HG03175 (cell line): ENCODE measurements at regions not wholly inside any gene's neighbourhood (a gene's known extent, or its start where the extent isn't known, plus 50 kb on each side); places are given as distances from the start of the nearest gene placed in this dataset.

Experiments used
- ATAC-seq: cut with Tn5 transposase; IDR thresholded peaks from one replicate; pipeline ENCODE4 v1.9.1; 2021; ENCODE audit warnings: mild to moderate bottlenecking, moderate library complexity; ENCODE audit not compliant: unreplicated experiment

DNA sequence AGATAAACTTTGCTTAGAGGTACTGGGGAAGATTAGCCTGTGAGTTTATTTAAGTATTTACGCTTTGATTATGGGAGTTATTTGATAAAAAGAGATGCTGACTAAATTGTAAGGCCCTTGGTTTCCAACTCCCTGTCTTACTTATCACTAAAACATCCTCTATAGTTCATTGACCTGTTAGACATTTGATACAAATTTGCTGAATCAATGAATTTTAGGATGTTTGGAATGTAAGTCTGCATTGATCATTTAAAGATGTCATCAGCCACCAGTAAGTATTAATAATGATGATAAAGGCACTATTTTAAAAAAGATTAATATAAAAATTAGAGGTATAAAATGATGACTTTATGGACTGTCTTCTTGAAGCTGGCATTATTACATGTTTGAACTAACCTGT, 340.6 kb downstream of the SPRY1 start:
- no peak for ATAC-seq

DNA sequence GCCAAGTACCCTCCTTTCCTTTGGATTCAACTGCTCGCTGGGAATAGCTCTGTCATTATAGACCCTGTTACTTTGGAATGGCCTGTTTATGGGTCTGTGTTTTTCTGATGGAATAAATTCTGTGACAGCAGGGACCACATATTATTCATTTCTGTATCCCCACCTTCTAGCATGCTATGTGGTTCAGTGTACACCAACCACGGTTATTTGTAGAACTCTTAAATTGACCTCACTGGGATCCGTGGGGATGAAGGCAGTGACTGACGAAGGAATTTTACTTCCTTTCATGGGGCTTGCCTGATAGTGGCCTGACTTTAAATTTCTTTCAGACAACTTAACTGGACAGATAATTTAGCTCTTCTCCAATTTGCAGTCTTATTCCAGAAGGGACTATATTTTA, 343.2 kb downstream of the SPRY1 start:
- ATAC-seq: no peak

DNA sequence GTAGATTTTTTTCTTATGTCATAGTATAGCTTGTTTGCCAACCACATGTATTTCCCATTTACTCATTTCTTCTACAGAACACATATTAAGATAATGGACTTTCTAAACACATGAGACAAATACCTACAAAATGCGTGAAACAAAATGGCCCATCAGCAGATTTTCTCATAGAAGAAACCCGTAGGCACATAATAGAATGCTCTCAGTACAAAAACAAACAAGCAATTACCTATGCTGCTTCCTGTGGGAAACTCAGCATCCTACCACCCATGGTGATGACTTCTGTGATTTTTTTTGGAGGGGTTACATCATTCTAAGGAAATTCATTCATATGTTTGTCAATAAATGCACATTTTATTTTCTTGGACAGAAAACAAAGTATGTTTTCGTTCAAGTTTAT, 343.6 kb downstream of the SPRY1 start:
- ATAC-seq: no peak

DNA sequence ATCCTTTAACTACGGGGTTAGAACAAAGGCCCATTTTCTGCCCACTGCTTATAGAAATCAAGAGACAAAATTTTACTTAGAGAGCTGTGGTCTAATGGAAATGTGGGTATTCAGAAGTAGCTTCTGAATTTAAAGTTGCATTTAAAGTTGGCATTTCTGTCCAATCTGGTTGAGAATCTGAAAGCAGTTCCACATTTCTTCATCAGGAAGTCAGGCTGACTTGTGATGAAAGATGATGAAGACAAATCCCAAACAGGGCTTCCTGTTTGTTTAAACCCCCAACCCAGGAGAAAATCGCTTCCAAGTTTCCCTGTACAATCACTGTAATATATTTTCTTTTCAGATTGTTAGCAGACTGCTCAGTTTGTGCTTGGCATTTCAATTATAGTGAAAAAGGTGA, 345.3 kb downstream of the SPRY1 start:
- no peak for ATAC-seq

DNA sequence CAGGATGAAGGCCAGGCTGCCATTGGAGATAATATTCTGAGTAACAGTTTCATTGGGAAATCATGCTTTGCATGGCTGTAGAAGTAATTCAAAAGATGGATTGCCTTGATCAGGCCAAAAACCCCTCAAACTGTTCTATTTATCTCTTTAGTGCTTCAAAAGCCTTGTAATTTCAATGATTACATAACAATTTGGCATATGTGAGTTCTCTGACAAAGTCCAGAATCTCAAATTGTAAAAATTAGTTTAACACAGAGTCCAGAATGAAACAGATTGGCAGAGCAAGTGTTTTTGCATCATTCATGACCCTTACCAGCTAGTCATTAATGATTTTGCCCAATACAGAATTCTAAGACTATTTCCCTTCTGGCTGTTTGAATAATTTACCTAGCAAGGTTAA, 347.3 kb downstream of the SPRY1 start:
- ATAC-seq: no peak

DNA sequence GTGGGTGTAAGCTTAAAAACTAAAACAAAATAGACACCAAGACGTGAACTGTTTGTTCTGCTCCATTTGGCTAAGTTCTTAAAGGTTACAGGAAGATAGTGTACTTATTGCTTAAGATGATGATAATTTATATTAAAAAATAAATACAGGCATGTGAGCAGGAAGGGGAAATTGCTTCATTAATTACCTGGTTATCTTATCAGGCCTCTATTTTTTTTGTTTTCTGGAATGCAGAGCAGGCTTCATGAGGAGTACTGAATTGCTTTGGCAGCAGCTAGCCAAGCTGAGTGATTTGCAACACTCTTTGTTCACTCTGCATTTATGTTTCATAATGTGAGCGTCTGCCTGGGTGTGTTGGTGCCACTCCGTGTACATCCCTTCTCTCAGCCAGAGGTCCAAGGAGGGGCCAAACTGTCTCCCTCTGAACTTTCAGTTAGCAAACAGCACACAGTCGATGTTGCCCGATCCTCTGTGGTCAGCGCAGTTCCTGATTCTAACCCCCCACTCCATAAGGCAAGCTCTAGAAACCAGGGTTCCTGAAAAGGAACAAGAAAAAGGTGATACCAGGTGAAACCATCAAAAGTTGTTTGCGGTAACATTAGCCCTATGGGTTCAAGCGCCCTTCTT, 348.2 kb downstream of the SPRY1 start:
- no peak for ATAC-seq

DNA sequence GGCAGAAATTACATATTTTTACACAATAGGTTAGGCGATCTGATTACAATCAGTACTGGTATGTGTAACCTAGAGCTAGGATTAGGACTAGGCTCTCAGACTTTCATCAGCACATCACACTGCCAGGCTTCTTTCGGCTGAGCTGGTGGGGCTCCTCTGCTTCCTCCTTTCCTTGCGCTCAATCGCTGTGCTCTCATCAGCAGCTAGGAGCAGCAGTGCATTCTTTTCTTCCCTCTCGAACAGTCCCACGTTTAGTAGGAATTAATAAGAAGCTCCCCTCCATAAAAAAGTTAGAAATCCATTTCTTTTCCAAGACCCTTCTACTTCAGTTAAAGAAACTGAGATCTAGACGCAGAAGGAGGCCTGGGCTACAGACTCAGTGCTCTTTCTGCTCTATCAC, 350.4 kb downstream of the SPRY1 start:
- ATAC-seq: no peak

DNA sequence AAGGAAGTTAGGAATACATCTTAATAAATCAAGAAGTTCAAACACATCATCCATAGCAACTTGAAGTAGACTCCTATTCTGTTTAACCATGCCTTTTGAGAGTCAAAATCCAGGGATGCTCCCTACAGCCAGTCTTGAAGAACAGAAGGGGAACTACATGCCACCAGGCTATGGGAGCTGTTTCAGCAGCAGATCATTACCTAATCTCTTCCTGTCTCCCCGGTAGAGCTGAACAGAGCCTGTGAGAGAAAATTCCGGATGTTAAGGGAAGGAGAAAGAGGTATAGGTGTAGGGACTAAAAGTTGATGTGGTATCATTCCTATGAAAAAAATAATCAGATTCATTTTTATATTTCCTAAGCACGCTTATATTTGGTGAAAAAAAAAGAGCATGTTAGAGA, 352.2 kb downstream of the SPRY1 start:
- no peak for ATAC-seq

DNA sequence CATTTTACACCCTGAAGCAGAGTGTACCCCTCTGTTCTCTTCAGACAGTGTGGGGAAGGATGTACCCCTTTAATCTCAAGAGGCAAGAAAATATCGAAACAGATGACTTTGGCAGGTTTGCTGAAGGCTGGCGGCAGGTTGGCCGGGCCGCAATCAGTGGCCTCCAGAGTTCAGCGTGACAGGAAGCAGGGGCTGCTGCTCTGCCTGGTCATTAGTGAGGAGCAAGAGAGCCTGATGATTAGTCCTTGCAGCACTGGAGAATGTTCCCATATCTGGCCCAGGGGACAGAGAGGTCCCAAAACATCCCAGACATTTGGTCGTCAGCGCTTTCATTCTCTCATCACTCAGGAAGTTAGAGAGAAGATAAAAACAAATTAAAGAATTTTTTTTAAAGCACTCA, 352.8 kb downstream of the SPRY1 start:
- ATAC-seq: no peak

DNA sequence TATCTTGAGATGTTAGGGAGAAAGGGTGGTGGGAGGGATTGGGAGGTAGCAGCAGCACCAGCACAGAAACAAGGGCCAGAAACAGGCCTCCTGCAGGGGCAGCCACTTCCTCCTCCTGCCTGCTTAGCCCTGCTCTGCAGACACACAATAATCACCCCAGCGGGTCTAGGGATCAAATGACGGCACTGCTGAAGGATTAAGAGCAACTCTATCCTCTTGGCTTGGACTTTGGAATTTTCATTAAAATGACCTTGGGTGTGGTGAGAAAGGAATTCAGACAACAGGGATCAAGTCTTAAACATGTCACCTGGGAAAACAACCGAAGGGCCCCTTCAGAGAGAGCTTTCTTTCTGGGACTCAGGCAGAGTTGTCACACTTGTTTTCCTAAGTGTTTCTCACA, 353.4 kb downstream of the SPRY1 start:
- no peak for ATAC-seq

DNA sequence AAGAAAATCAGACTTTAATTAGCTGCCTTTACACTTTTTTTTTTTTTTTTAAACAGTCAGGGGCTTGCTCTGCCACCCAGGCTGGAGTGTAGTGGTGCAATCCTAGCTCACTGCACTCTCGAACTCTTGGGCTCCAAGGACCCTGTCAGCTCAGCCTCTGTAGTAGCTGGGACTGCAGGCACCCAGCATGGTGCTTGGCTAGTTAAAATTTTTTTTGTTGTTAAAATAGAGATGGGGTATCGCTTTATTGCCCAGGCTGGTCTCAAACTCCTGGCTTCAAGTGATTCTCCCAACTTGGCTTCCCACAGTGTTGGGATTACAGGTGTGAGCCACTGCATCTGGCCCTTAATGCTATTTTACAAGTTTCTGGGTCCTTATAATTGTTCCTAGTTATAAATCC, 359.1 kb downstream of the SPRY1 start:
- ATAC-seq: no peak

DNA sequence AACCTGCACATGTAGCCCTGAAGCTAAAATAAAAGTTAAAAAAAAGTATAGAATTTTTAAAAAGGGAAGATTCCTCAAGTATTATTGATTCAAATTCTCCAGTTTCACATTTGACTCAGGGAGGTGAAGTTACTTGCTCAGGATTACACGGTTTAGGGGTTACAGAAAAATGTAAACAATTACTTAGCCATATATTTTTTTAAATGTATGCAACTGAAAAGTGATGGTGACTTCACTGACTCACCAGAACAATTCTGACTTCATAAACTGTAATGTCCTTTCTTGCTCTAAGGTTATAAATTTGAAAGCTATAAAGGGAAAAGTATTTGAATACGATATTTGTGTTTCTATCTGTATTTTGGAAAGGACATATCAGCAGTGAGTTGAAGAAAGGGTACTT, 371.2 kb downstream of the SPRY1 start:
- no peak for ATAC-seq

DNA sequence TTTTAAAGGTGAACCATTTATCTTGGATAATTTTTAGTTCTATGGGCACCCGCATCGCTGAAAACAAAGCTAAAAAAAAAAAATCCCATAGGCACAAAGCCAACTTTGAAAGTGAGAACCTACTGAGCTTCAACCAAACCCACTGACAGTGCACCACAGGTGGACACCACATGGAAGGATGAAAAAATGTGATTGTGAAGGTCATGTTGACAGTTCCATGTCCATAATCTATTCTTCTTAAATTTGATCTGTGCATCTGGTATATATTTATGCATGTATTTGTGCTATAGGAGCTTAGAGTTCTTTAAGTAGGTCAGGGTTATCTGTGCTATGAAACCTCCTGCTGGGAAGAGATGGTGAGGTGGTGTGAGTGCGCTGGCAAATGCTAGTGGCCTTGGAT, 374.3 kb downstream of the SPRY1 start:
- ATAC-seq: no peak

DNA sequence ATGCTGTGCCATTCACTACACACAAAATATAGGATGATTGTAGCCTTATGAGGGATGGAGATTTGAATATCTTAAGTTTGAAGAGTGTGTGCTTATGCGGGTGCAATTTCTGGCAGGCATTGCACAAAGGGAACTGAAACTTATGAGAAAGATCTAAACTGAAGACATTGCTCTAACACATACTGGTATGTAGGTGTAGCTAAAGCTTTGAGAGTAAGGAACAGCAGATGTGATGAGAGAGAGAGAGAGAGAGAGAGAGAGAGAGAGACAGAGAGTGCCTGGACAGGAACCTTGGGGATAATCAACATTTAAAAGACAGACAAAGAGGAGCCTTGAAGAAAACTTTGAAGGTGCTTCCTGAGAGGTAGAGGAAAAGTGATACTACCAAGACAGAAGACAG, 379.7 kb downstream of the SPRY1 start:
- peak; percentile 99 for ATAC-seq

DNA sequence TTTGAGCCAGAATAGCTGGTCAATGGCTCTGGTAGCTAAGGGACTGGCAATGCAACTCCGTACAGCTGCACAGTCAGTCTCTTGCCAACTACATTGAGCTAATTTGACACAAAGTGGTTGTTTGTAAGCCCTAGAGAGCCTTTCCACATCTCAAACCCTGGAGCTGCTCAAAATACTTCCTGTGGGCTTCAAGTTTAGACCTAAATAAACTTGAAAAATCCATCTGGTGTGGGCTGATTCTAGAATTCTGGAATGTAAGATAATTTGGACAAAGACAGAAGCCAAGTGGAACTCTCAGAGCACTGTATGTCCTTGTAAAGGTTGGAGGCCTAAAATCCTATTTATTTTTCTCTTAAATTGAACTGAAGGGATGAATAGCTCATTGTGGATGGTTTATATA, 380.8 kb downstream of the SPRY1 start:
- ATAC-seq: no peak

DNA sequence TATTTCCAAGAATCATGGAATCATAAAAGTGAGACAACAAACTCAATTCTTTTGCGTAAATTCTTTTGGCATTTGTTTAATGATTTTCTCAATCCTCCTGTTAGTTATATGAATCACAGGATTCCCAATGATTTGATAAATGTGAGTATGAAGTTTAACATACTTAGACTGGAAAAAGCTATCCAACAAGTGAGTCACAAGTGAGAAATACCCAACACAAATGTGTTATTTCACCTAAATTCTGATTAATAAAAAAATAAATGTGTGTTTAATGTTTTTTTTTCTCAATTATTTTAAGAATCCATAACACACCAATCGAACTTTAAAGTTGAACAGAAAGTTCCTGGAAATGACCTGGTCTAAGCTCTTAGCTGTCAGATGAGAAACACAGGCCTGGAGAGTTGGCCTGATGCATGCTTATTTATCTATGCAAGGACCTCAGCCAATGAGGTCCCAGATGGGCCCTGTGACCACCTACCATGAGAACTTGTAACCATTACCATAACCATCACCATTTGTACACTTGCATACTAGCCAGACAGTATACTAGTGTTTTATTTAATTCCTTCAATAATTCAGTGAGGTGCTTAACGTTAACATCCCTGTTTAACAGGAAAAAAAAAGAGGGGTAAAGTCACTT, 386.7 kb downstream of the SPRY1 start:
- ATAC-seq: no peak

DNA sequence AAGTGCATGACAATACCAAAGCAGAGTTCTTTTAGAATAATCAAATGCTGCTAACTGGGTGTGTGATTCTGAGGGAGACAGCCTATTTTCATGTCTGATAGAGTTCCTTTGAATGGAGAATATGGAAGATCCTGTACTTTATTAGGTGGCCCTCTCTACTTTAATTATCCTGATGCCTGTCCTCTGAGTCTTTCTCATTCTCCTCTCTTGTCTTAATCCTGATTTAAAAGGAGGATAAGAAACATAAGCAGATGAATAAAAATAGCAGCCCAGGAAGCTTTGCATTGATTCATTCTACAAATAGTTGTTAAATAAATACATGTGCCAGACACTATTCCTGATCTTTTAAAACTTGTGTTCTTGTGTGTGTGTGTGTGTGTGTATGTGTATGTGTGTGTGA, 387.3 kb downstream of the SPRY1 start:
- ATAC-seq: no peak

DNA sequence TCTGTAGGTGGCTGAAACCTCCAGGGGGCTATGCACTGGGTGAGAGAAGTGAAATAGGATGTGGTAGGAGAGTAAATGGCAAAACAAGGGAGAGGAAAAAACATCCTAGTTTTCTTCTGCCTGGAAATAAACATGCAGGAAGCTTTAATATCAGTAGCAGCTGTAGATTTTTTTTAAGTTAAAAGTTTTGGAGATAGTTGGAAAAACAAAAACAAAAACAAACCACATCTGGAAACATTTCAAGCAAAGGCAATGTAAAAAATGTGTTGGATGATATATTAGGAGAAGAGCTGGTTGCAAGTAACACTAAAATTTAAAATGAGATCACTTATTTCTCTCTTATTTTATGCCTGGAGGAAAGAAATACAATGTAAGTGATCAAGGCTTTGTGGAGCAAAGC, 388.0 kb downstream of the SPRY1 start:
- ATAC-seq: no peak

DNA sequence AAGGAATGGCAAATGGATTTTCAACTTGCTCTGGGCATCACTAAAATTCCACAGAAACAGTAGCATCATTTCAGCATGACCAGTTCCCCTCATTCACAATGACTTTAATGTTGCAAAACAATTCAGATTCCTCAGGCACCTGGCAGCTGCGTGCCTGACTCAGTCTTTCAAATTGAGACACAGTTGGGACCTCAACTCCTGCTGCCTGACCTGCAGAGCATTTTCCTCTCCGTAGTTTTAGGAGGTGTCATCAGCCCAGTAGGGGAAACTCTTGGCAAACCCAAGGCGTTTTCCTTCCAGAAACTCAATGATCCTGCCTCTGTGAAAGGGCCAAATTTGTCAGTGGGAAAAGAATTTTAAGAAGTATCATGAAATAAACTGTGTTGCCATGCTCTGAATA, 388.9 kb downstream of the SPRY1 start:
- ATAC-seq: no peak

DNA sequence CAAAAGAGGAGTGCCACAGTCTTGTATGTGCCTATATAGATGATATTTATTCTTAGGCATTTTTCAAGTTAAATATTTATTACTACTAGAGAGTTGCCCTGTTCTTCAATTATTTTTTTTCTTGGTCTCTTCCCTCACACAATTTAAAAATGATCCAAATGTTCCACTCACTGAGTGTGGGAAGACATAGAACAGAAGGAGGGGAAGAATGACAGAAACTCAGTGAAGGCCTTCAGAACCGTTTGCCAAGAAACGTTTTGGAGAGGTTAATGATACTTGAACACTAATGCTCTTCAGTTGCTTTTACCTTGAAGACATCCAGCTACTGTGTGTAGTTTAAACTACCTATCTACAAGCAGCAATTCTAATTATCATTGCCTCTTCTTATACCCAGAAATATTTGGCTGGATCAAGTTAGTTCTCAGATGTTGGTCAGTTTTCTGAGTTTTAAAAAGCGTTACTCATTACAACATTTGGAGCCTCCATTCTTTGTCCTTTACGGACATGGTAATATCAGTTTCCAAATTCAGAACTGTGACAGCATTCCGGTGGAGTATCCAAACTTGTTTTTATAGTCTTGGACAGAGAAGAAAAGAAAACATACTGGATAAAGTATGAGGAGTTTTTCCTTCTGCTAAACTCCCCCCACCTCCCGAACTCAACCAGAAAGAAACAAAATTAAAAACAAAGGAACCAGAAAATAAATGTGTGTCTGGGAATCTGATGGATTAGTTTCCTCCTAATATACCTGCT, 389.7 kb downstream of the SPRY1 start:
- no peak for ATAC-seq

DNA sequence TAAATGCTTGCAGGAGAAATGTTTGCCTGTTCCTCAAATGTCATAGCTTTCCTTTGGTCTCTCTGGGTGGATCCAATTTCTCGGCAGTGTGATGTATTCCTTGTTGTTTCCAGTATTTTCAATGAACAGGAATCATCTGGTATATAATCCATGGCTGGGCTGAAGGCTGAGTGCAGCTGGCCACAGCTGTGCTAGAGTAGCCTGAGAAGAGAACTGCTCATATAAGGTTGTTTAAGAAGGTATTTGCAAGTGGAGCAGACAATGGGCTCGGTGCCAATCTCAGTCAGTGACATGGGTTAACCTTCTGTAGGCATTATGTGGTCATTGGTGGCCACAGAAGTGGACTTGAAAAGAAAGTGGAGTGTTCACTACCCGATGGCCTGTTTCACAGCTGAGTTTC, 390.3 kb downstream of the SPRY1 start:
- ATAC-seq: no peak

DNA sequence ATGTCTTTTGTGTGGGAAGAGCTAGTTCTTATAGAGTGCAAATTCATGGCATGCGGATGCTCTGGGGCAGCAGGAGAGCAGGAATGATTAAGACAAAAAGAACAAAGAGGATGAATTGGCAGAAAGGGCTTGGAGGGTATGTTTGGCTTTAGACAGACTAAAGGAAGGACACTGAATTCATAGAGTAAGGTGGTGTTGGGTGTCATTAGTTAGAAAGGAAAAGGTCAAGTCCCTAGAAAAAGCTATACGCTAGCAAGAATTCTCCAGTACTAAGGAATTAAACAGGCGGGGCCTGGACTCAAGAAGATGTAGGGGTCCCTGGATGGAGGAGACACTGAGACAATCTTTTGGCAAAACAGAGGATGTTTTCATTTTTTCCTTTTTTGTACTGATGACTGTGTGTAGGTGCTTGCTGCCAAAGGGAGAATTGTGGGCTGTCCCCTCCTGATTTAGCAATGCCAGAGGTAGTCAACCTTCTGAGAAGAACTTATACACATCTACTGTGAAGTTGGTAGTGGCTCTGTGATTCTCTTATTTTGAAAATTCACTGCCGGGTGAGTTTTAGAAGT, 391.0 kb downstream of the SPRY1 start:
- no peak for ATAC-seq
